Kidney (tissue), 13 donors: ENCODE measurements at regions not wholly inside any gene's neighbourhood (a gene's known extent, or its start where the extent isn't known, plus 50 kb on each side); places are given as distances from the start of the nearest gene placed in this dataset.
"Not testable (repeated sequence)": the region's sequence is repeated elsewhere in the genome, so short reads cannot be mapped to it uniquely, and the experiment has no call there.

ENCODE experiments used
- DNase-seq, 5 donors: peaks; one replicate each; pipeline ENCODE4 v3.0.0-alpha.2; 2013 to 2020
- FAIRE-seq: peaks from 2 replicates; lab custom pipeline; 2012; peaks lifted over from hg19 to GRCh38; lab: Jason Lieb, UNC
- H3K27ac ChIP-seq, 2 donors: one replicate each; pipeline ENCODE4 v1.7.0; 2013; ENCODE audit warnings: low read depth in 2 of 2, low read length in 2 of 2, inconsistent platforms in 1 of 2
- H3K27me3 ChIP-seq: one replicate; pipeline ENCODE4 v1.7.1; 2013; ENCODE audit warnings: low read length, inconsistent platforms; ENCODE audit not compliant: control insufficient read depth, insufficient read depth
- H3K36me3 ChIP-seq, 3 donors: one replicate each; pipeline versions ENCODE4 v1.7.0 to v1.7.1; 2013; ENCODE audit warnings: low read length in 3 of 3, control low read depth in 1 of 3, inconsistent platforms in 1 of 3; ENCODE audit not compliant: insufficient read depth in 3 of 3, control insufficient read depth in 2 of 3
- H3K4me1 ChIP-seq, 3 donors: one replicate each; pipeline versions ENCODE4 v1.7.0 to v1.7.1; 2013; ENCODE audit warnings: low read length in 3 of 3, inconsistent platforms in 1 of 3, low read depth in 1 of 3; ENCODE audit not compliant: control insufficient read depth in 2 of 3, insufficient read depth in 2 of 3
- H3K4me3 ChIP-seq, 3 donors: one replicate each; pipeline versions ENCODE4 v1.7.0 to v1.8.1; 2013; ENCODE audit warnings: low read length in 3 of 3, control low read depth in 1 of 3, inconsistent platforms in 1 of 3
- H3K9ac ChIP-seq, 3 donors: one replicate each; pipeline versions ENCODE4 v1.7.0 to v1.7.1; 2013; ENCODE audit warnings: low read length in 3 of 3, control low read depth in 1 of 3, inconsistent platforms in 1 of 3
- H3K9me3 ChIP-seq, 3 donors: one replicate each; pipeline versions ENCODE4 v1.7.0 to v1.7.1; 2013; ENCODE audit warnings: low read length in 3 of 3, control low read depth in 1 of 3, inconsistent platforms in 1 of 3; ENCODE audit not compliant: control insufficient read depth in 2 of 3, insufficient read depth in 1 of 3
- intact Hi-C: fragments of 100-400 bp; cut with DNase I; formaldehyde crosslinking; loops from one replicate; pipeline ENCODE4 v1.11.1; 2022
- TF ChIP-seq, protein P1 (sequence below): IDR thresholded peaks from 3 replicates; pipeline ENCODE4 v1.5.1; 2012; ENCODE audit warnings: mild to moderate bottlenecking, moderate library complexity, borderline replicate concordance; ENCODE audit not compliant: insufficient read depth; ENCODE audit errors: extremely low read depth
- donor health status: control.
- donor health status: control.
- donor health status: control.
- donor health status: control.
- donor health status: control.
- donor health status: DM: yes; HTN: yes; CAD: no.
- donor health status: Normal renal cell carcinoma (clear cell type).

DNA sequence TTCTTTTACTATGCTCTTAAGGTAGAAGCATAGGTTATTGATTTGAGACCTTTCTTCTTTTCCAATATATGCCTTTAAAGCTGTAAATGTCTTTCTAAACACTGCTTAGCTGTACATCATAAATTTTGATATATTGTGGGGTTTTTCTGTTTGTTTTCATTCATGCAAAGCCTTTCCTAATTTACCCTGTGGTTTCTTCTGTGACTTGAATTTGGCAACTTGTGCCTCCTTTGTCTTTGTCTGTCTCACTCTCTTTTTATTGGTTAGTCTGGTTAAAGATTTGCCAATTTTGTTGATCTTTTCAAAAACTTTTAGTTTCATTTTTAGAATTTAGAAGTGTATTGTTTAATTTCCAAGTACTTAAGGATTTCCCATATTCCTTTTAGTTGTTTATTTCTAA, 343.1 kb downstream of the OXSM start:
- Histone ChIP-seq H3K9me3 (no peaks in the 10 kb centered on the region), H3K9ac (no peak overlapping the region), H3K27ac (no peak overlapping the region), H3K36me3 (no peaks in the 10 kb centered on the region), H3K4me3 (no peak overlapping the region), H3K4me1 (no peaks in the 10 kb centered on the region), H3K27me3 (no peaks in the 10 kb centered on the region)
- intact Hi-C loops, result no loop called here
- TF ChIP-seq, protein P1, sequence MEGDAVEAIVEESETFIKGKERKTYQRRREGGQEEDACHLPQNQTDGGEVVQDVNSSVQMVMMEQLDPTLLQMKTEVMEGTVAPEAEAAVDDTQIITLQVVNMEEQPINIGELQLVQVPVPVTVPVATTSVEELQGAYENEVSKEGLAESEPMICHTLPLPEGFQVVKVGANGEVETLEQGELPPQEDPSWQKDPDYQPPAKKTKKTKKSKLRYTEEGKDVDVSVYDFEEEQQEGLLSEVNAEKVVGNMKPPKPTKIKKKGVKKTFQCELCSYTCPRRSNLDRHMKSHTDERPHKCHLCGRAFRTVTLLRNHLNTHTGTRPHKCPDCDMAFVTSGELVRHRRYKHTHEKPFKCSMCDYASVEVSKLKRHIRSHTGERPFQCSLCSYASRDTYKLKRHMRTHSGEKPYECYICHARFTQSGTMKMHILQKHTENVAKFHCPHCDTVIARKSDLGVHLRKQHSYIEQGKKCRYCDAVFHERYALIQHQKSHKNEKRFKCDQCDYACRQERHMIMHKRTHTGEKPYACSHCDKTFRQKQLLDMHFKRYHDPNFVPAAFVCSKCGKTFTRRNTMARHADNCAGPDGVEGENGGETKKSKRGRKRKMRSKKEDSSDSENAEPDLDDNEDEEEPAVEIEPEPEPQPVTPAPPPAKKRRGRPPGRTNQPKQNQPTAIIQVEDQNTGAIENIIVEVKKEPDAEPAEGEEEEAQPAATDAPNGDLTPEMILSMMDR, result no peak
- FAIRE-seq (peak; percentile 41), DNase-seq (no peak)

DNA sequence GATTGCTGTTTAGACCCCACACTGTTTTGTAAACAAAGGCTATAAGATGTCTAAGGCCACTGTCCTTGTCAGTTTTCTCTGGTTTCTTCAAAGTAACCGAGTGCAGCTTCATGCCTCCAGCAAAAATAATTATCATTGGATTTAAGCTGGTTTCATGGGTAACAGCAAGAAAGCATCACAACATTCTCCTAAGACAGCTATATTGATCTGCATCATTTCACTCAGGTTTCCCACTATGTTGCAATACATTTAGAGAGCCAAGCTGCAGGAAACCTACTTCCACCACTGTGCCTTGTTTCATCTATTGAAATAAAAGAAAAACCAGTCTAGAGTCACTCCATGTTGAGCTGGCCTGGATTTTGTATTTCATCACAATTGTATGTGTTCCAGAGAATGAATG, 351.4 kb downstream of the OXSM start:
- DNase-seq (no peak), FAIRE-seq (no peak)
- H3K4me1 ChIP-seq, result no peaks in the 10 kb centered on the region
- H3K9ac ChIP-seq, result no peak overlapping the region
- no peak overlapping the region for H3K4me3 ChIP-seq
- H3K27me3 ChIP-seq, result no peaks in the 10 kb centered on the region
- TF ChIP-seq, protein P1, result no peak
- intact Hi-C loops, result no loop called here
- no peaks in the 10 kb centered on the region for H3K36me3 ChIP-seq
- no peak overlapping the region for H3K27ac ChIP-seq
- H3K9me3 ChIP-seq, result peaks cover 0 to 3% (median 0%) of the 10 kb centered on the region in 3 donors

- no peak for FAIRE-seq
Observed at GRCh38 chr3:26145769-26146168, 355.9 kb downstream of the OXSM start.

GRCh38 chr3:26157428-26157827, 367.5 kb downstream of the OXSM start:
- FAIRE-seq, H3K36me3 ChIP-seq, H3K9ac ChIP-seq, intact Hi-C loops, H3K27me3 ChIP-seq, H3K4me3 ChIP-seq, DNase-seq, H3K9me3 ChIP-seq, H3K27ac ChIP-seq, H3K4me1 ChIP-seq: not testable (repeated sequence)

More at GRCh38 chr3:26145769-26146168, 355.9 kb downstream of the OXSM start:
- no peak for DNase-seq
- no peak overlapping the region for H3K4me3 ChIP-seq
- H3K4me1 ChIP-seq, result no peaks in the 10 kb centered on the region
- no peaks in the 10 kb centered on the region for H3K36me3 ChIP-seq
- H3K9ac ChIP-seq, result no peak overlapping the region
- TF ChIP-seq, protein P1, result no peak
- intact Hi-C loops, result no loop called here
- no peaks in the 10 kb centered on the region for H3K27me3 ChIP-seq
- no peak overlapping the region for H3K27ac ChIP-seq
- no peaks in the 10 kb centered on the region for H3K9me3 ChIP-seq
